ENCODE measurements at regions not wholly inside any gene's neighbourhood (a gene's known extent, or its start where the extent isn't known, plus 50 kb on each side); places are given as distances from the start of the nearest gene placed in this dataset.
A peak's percentile ranks its signal among the peaks of the same experiment; 100 is the strongest.
"Not testable (repeated sequence)": the region's sequence is repeated elsewhere in the genome, so short reads cannot be mapped to it uniquely, and the experiment has no call there.

GRCh38 chr18:68397241-68398035 is 317.5 kb downstream of the TMX3 start:
- peak; percentile 24 for DNase-seq (ENCODE audit: low spot score)
- ChIA-PET CTCF (interaction anchor here (0.7 kb wide), 1 partner anchor 9 kb away, joined by 3 read pairs; no protein-coding TSS in a partner anchor), POLR2A (ENCODE audit: low non-redundant PET) (no interaction called here)
- no peak for TF ChIP-seq CTCF (conservative IDR thresholded peaks at IDR 0.05; ENCODE audit: low read depth)
- peak overlapping the region; percentile 67 for H3K27ac ChIP-seq

DNA sequence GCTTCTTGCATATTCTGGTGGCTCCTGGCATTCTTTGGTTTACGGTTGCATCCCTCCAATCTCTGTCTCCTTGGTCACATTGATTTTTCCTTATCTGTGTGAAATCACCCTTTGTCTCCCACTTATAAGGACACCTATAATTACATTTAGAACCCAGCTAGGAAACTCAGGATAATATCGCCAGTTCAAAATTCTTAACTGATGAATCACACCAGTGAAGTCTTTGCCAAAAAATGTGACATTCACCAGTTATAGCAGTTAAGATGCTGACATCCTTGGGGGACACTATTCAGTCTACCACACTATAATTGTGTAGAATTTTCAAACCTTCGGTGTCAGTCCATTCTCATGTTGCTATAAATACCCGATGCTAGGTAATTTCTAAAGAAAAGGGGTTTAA is 320.2 kb downstream of the TMX3 start:
- no peak for TF ChIP-seq CTCF (conservative IDR thresholded peaks at IDR 0.05; ENCODE audit: low read depth)
- POLR2A ChIA-PET (ENCODE audit: low non-redundant PET) = no interaction called here
- H3K27ac ChIP-seq = no peak overlapping the region
- CTCF ChIA-PET = no interaction called here
- no peak for DNase-seq (ENCODE audit: low spot score)

DNA sequence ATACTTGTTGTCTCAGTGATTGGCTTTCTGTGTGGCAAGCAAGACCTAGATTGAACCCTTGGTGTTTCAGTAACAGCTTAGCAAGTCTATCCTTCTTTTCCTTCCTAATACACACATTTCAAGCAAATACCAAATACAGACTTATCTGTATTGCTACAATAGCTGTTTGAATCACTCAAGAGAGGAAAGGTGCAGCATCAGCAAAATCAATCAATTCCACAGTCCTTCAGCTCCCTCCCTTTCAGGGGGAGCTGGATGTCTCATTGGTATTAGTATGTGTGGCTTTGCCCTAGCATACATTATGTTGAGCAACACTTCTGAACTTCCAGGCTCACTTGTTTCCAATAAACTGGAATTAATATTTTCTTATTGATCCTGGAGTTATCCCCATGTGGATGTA is 323.1 kb downstream of the TMX3 start:
- ChIA-PET POLR2A (ENCODE audit: low non-redundant PET) (no interaction called here), CTCF (no interaction called here)
- H3K27ac ChIP-seq = no peak overlapping the region
- DNase-seq (ENCODE audit: low spot score) = no peak
- TF ChIP-seq CTCF (conservative IDR thresholded peaks at IDR 0.05; ENCODE audit: low read depth) = no peak

- TF ChIP-seq CTCF (conservative IDR thresholded peaks at IDR 0.05; ENCODE audit: low read depth) = no peak
- POLR2A ChIA-PET (ENCODE audit: low non-redundant PET) = no interaction called here
- H3K27ac ChIP-seq = no peak overlapping the region
- no peak for DNase-seq (ENCODE audit: low spot score)
- CTCF ChIA-PET = interaction anchor here (0.7 kb wide), 1 partner anchor 98 kb away, joined by 3 read pairs; no protein-coding TSS in a partner anchor
Measured at GRCh38 chr18:68387246-68387645, 327.7 kb downstream of the TMX3 start.

DNA sequence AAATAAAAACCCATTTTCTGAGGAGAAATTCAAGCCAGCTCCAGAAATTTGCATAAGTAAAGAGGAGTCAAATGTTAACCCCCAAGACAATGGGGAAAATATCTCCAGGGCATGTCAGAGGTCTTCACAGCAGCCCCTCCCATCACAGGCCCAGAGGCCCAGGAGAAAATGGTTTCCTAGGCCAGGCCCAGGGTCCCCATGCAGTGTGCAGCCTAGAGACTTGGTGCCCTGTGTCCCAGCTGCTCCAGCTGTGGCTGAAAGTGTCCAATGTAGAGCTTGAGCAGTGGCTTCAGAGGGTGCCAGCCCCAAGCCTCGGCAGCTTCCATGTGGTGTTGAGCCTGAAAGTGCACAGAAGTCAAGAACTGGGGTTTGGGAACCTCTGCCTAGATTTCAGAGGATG is 330.9 kb downstream of the TMX3 start:
- CTCF ChIA-PET; DNase-seq (ENCODE audit: low spot score); POLR2A ChIA-PET (ENCODE audit: low non-redundant PET); H3K27ac ChIP-seq: not testable (repeated sequence)

DNA sequence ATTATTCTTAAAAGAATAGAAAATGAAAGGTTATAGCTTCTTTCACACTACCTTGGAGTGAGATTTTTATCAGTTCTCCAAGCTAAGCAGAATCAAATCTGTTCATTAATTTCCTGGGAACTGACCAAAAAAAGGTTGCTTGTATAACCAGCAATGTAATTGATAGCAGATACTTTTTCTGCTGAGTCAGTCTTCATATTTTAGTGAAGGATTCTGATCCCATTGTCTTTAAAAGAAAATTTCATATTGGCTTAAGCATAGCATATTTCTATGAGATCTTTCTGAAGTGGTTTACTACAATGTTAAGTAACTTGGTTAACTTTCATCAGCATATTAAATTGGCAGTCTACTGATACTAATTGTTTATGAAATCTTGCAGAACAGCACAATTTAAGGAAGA is 338.0 kb downstream of the TMX3 start:
- POLR2A ChIA-PET (ENCODE audit: low non-redundant PET) = no interaction called here
- no peak for DNase-seq (ENCODE audit: low spot score)
- CTCF ChIA-PET = no interaction called here
- H3K27ac ChIP-seq = no peak overlapping the region
- TF ChIP-seq CTCF (conservative IDR thresholded peaks at IDR 0.05; ENCODE audit: low read depth) = no peak

GRCh38 chr18:68362907-68363306 is 352.0 kb downstream of the TMX3 start:
- TF ChIP-seq CTCF (conservative IDR thresholded peaks at IDR 0.05; ENCODE audit: low read depth) = no peak
- ChIA-PET CTCF (no interaction called here), POLR2A (ENCODE audit: low non-redundant PET) (no interaction called here)
- H3K27ac ChIP-seq = no peak overlapping the region
- DNase-seq (ENCODE audit: low spot score) = no peak

All from RWPE1 (cell line).